ENCODE measurements at regions not wholly inside any gene's neighbourhood (a gene's known extent, or its start where the extent isn't known, plus 50 kb on each side); places are given as distances from the start of the nearest gene placed in this dataset.
"Not testable (repeated sequence)": the region's sequence is repeated elsewhere in the genome, so short reads cannot be mapped to it uniquely, and the experiment has no call there.

DNA sequence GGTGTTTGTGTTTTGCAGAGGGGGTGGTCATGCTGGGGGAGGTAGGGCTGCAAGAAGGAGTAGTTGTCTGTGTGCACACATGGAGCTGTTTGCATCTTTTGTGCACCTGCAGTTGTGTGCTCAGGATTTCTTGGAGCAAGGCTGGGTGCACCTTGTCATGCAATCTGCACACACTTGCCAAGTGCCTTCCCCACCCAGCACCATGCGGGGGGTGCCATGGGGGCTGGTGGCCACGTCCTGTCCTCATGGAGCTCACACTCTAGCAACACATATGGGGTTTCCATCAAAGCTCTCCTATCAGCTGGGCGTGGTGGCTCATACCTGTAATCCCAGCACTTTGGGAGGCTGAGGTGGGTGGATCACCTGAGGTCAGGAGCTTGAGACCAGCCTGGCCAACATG, 111.6 kb downstream of the CRLF3 start:
- DNase-seq = not testable (repeated sequence)

DNA sequence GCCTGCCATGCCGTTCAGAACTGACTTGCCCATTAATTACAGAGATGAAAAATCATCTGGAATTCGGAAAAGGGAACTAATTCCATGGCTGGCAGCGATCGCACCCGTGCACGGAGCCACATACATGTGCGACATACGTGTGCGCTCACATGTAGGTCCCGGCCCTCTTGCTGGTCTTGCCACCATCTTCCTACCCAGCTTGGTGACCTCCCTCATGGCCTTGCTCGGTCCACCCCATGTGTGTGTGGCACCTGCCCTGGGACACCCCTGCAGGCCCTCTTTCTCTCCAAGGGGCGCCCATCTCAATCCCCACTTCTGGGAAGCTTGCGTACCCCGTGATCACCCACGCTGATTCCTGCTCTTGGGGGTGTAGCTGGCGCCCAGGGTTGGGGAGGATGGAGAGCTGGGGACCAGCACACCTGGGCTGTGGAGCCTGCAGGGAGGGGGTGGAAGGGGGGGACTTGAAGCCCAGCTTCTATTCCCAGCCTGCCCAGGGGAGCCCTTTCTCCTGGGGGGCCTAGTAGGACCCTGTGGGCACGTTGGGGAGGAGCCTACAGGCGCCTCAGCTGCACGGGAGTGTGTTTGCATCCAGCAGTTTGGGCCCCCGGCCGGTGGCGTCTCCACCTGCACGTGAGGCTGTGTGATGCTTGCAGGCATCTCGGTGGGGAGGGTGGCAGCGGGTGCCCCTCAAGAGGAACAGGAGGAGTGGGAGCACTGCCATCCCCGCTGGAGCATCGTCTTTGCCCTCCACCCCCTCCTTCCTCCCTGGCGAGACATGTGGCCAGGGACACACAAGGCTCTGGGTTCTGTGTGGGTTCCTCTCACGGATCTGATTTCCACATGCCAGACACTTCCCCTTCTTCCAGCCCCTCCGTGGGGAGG, 112.6 kb downstream of the CRLF3 start:
- peak; percentile 57 to 86 (median 82) for DNase-seq

DNA sequence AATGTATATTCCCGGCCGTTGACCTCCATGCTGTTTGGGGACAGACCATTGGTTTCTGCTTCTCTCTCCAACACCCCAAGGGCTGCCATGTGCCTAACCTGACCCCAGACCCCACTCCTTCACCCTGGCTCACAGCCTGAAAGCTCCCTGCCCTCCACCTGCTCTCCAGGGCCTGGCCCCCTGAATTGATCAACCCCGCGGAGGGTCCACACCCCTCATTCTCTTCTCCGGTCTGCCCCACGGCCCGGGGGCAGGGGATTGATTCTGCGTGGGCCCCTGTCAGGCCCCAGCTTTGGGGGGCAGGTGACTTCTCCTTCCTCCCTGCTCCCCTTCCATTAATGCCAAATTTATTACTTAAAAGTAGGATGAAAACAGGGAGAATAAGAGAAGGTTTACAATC, 113.3 kb downstream of the CRLF3 start:
- DNase-seq = not testable (repeated sequence)

DNA sequence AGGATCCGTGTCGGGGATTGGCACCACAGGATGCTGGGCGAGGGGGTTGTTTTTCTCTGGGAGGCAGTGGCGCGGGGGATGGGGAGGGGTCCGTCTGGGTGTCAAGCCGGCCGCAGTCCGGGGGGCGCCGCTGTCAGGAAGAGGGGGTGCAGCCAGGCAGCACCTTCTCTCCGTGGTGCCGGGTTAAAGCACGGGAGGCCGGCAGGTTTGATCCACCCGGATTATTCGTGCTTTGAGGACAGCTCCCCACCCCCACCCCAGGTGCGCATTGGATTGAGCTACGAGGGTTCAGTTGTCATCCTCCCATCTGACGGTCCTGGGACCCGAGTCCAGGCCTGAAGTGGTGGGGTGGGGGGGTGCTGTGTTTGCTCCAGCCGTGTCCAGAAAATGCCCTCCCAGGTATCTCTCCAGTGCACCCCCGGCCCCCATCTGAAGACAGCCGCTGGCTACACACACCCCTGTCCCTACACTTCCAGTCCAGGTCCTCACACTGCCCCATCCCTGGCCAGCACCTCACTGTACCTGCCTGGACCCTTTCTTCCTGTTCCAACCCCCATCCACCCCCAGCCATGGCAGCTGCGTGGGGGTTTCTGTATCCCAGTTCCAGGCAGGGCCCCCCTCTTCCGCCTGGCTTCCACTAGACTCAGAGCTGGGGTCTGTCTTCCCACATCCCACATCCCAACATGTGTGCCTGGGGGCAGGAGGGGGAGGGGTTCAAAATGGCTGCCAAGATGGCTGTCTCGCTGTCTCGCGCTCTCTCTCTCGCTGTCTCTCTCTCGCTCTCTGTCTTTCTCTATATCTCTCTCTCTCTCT, 114.0 kb downstream of the CRLF3 start:
- DNase-seq = not testable (repeated sequence)

DNA sequence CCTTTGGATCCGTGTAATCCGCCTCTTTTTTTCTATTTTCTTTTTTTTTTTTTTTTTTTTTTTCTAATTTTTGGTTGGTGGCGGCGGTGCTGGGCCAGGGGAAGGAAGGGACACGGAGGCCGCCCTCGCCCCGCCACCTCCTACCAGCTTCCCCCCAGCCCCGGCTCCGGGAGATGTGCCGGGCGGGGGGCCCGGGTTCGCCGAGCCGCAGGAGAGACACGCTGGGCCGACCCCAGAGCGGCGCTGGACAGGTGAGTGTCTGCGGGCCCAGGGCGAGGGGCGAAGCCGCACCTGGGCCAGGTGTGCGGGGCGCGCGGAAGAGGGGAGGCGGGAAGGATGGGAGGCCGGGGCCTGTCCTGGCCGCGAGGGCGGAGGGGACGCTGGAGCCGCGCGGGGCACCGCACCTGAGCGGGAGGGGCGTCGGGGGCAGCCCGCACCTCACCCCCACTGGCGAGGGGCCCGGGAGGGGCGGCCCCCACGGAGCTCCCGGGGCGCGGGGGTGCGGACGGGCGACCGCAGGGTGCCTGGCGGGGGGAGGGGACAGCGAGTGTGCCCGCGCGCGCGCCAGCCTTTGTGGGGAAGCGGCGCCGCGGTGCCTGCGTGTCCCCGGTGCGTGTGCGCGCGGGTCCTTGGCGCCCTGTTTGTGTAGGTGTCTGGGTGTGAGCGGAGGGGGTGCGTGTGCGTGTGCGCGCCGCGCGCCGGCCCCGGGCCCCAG, 114.8 kb downstream of the CRLF3 start:
- DNase-seq = peak; percentile 41 to 79 (median 51)

DNA sequence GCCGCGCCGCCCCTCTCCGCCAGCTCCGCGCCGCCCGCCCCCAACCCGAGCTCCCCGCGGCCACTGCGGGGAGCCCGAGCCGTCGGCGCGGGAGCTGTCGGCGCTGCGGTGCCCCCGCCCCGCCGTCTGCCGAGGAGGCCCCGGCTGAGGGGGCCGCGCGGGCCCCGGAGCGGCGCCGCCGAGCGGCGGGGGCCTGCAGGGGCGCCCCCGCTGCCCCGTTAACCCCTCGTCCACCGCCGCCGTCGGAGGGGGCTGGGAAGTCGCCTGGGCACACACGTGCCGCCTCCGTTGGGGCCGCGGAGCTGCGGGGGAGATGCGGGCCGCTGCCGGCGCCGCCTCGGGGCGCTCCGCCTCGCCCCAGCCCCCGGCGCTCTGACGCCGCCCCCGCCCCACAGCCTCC, 115.4 kb downstream of the CRLF3 start:
- peak in 3 of 4 experiments; percentile 36 to 63 (median 46) for DNase-seq

DNA sequence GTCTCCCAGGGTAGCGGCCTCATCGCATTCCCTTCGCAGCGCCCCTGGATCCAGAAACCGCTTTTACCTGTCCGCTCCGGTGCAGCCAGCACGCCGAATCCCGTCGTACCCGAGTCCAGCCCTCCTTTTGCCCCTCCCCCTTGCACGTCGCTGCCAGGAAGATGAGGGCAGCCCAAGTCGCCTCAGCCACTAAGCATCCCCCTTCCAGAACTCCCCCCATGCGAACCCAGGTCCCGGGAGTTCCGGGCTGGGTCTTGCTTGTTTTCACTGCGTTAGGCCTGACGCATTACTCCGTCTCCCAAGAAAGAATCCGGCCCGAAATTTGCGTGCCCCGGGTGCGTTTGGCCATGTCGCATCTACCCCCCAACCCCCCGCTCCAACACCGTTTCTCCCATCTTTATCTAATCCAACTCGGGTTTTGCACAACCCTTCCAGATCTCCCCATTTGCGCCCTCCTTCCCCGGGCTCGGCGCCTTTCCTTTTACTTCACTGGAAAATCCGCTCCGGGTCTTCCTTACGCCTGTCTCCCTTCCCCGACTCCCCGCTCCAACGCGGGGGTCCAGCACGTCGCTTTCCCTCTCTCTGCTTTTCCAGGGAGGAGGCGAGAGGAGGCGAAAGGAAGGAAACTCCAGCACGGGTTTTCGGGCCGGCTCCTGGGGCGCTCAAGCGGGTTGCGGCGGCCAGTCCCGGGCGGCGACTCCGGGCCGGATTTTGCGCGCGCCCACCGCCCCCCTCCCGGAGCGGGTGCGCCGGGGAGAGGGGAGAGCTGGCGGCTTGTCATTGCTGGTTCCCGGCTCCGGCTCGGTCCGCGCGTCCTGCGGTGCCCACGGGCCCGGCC, 116.0 kb downstream of the CRLF3 start:
- DNase-seq = peak; percentile 74 to 89 (median 78)

DNA sequence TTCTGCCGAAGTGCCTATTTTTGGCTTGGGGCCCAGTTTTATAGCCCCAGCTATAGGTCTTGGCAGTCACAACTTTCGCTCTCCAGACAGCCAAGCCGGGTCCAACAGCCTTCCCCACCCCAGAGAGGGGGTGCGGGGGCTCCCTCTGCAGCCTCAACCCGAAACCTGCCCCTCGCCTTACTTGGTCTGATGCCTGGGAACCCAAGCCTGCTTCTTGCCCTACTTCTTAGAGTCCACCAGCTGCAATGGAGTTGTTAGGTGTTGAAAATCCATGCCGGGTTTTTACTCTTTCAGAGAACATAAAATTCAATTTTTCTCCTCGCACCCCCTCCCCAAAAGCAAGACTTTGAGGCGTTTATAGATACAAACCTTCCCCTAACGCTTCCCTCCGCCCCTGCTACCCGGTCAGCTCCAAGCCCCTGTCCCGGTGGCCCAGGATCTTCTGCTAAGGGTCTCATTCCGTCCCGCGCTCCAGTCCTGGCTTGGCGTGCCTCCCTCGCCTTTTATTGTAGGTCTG, 116.7 kb downstream of the CRLF3 start:
- peak in 2 of 4 experiments; percentile 26 to 42 for DNase-seq

DNA sequence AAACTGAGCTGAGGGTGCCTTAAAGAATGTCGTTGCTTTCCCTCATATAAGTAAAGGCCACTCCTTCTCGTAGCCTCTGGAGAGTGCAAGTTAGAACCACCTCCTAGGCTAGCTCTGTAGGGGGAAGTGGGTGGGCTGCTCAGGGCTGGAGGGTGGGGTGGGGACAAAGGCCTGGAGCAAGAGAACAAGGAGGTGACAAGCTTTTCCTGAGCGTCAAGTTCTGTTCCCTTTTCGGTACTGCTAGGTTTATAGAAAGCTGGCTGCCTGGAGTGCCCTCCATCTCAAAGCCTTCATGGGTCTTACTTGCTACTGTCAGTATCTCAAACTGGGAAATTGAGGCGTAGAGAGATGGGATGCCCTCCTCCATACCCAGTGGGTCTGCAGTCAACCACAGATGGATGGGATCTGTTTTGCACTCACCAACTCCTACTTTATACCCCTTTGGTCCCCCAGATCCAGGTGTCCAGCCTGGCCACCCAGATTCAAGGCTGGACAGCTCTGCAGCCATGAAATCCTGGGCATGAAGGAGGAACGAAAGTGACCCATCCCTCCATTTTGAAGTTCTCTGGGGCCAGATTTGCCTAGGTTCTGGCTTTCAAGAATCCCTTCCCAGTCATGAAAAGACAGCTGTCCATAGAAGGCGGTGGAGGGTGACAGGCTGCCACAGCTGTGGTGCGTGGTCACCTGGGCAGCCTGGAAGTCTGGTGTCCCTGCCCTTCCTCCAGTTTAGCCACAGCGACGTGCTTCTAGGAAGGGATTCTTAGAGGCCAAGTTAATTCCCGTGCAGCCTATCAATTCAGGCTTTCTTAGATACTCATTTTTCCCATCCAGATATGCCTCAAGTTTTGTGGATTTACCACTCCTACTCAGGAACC, 117.8 kb downstream of the CRLF3 start:
- DNase-seq = peak in 2 of 4 experiments; percentile 20 to 26

DNA sequence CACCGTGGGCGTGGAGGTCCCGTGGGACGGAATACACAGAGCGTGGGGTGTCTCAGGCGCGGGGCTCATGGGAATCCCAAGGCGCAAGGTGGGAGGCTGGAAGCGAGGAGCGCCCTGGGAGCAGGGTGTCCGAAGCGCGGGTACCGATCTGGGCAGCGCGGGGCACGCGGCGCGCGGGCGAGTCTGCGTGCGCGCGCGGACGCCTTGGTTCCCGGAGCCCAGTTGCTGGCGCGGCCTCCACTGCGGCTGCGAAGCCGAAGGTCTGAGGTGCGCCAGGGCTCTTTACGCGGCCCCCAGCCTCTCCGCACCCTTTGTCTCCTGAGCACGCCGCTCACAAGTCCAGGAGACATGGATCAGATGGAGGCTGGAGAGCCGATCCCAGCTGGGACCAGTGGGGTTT, 118.5 kb downstream of the CRLF3 start:
- DNase-seq = peak in 2 of 4 experiments; percentile 14 to 43

DNA sequence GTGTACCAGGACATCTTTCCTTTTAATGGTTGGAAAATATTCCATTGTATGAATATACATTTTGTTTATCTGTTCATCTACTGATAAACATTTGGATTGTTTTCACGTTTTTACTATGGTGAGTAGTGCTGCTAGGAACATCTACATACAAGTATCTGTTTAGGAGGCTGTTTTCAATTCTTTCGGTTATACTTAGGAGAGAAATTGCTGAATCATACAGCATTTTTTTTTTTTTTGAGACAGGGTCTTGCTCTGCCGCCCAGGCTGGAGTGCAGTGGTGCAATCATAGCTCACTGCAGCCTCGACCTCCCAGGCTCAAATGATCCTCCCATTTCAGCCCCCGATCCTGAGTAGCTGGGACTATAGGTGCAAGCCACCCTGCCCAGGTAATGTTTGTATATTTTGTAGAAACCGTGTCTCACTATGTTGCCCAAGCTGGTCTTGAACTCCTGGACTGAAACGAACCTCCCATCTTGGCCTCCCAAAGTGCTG, 122.9 kb downstream of the CRLF3 start:
- DNase-seq = no peak

DNA sequence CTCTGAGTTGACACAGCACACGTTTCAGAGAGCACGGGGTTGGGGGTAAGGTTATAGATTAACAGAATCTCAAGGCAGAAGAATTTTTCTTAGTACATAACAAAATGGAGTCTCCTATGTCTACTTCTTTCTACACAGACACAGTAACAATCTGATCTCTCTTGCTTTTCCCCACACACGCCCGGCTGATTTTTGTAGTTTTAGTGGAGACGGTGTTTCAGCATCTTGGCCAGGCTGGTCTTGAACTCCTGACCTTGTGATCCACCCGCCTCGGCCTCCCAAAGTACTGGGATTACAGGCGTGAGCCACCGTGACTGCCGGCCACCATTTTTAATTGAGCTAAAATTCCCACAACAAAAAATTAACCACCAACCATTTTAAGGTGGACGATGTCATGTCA, 123.7 kb downstream of the CRLF3 start:
- not testable (repeated sequence) for DNase-seq

DNA sequence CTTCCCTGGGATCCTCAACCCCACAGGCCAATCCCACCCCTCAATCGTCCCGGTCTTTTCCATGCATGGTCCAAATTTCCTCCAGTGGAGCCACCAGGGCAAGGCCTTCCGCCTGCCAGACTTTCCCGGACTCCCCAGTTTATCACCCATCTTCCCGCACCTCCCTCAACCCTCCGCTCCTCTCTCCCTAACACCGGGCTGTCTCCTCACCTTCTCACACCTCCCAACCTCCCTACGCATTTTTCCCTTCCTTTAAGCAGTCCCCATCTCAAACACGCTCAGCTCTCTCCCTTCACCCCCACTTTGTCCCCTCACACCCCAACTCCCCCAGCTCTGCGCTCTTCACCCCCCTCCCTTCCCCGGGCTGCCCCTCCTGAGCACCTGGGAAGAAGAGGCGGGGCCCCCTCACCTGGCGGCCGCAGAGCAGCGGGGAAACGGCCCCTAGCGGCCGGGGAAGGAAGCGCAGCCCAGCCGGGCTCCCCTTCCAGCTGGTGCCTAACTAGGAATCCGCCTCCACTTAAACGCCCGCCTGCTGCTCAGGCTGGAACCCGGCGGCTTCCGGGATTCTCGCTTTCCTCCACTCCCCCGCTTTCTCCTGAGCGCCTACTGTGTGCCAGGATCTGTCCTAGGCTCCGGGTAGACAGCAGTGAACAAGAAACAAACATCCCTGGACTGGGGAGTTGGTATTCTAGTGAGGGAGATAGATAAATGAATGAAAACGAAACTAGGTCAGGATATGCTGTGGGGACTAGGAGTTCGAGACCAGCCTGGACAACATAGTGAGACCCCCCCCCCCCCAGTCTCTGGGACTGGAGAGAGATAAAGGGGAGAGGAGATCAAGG, 126.7 kb downstream of the CRLF3 start:
- peak; percentile 45 to 83 (median 67) for DNase-seq

DNA sequence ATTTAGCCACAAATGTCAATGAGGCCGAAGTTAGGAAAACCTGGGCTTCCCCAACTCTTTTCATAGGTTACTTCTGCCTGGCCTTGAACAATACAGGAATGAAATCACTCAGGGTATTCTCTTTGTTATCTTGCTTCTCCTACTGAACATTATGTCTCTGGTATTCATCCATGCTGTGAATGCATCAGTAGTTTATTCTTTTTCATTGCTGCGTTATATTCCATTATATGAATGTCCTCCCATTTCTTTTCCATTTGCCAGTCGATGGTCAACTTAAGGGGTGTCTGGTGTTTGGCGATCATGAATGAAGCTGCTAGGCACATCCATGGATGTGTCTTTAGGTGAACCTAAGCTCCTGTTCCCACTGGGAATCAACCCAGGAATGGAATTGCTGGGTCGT, 128.3 kb downstream of the CRLF3 start:
- no peak for DNase-seq

DNA sequence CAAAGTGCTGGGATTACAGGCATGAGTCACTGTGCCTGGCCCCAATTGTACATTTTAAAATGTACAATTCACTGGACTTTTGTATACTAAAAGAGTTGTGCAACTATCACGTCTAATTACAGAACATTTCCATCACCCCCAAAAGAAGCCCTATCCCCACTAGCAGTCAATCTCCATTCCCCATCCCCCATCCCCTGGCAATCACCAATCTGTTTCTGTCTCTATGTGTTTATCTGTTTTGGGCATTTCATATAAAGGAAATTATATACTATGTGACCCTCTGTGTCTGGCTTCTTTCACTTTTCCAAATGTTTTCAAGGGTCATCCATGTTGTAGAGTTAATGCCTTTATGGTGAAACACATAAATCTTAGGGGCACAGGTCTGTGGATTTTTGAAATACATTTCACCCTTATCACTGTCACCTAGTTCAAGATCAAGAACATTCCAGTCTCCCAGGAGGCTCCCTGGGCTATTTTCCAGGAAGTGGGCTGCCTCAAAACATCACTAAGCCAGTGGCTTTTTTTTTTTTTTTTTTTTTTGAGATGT, 129.2 kb downstream of the CRLF3 start:
- not testable (repeated sequence) for DNase-seq

DNA sequence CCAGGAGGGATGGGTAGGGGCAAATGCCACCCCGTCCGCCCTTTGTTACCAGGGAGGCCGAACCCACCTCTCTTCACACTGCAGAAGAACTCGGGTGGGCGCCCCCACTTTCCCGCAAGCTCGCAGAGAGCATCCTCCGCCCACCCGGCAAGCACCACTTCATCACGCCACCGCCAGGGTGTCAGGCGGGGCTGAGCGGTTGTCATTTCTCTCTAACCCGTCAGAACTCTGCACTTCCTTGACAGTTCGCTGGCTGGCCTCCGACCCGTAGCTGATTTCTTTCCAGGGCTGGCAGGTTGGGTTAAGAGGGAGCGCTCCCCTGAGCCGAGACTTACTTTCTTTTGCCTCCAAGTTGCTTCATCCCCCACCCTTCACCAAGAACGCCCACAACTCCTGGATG, 130.7 kb downstream of the CRLF3 start:
- peak; percentile 58 to 80 (median 68) for DNase-seq

DNA sequence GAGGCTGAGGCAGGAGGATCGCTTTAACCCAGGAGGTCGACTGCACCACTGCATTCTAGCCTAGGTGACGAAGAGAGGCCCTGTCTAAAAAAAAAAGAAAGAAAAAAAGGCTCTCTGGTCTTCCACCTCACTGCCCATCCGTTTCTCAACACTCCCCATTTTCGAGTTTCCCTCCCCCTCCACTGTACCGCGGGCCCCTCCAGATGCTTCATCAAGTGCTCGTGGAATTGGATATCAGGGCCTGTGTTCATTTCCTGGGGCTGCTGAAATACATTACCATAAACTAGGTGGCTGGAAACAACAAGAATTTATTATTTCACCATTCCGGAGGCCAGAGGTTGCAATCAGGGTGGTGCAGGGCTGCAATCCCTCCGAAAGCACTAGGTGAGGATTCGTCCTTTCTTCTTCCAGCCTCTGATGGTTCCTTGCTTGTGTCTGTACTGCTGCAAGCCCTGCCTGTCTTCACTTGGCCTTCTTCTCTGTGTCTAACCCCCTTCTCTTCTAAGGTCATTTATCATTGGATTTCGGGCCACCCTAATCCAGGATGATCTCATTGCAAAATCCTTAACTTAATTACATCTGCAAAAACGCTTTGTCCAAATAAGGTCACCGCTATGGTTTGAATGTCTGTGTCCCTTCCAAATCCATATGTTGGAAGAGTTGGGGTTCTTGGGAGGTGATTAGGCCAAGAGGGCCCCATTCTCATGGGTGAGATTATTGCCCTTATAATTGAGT, 135.1 kb downstream of the CRLF3 start:
- not testable (repeated sequence) for DNase-seq
